T-cell (primary cell): ENCODE measurements at regions not wholly inside any gene's neighbourhood (a gene's known extent, or its start where the extent isn't known, plus 50 kb on each side); places are given as distances from the start of the nearest gene placed in this dataset.

Experiments used
- ATAC-seq, 4 experiments: fragments of 200-7000 bp in 3 of 4; fragments of 150-1000 bp in 1 of 4; cut with Tn5 transposase; replicated peaks in 1 of 4; 1 replicate in 3 of 4; 2 replicates in 1 of 4; pipeline ENCODE4 v1.10.0; 2021; ENCODE audit warnings: moderate library complexity in 3 of 4, mild to moderate bottlenecking in 2 of 4, moderate number of reproducible peaks in 1 of 4
- CTCF ChIA-PET, 2 donors: fragments of 300-600 bp; sonication (Branson Sonifier 250); formaldehyde crosslinking; loops; one replicate each; lab custom pipeline; 2022; ENCODE audit warnings: antibody characterized with exemption in 2 of 2; lab: Charles Lee
- POLR2A ChIA-PET, 2 donors: fragments of 300-600 bp; sonication (Branson Sonifier 250); formaldehyde crosslinking; loops; one replicate each; lab custom pipeline; 2022; ENCODE audit warnings: antibody characterized with exemption in 2 of 2; lab: Charles Lee
- DNase-seq, 35 experiments: peaks; one replicate each; pipeline versions ENCODE4 v3.0.0 to v3.0.0-alpha.2; 2013 to 2023
- H3K27ac ChIP-seq: one replicate; pipeline ENCODE4 v1.5.1; 2013; ENCODE audit warnings: low read length
- H3K27me3 ChIP-seq, 2 experiments: replicated peaks in 1 of 2; 1 replicate in 1 of 2; 2 replicates in 1 of 2; pipeline versions ENCODE4 v1.6.1 to v1.7.0; 2013; ENCODE audit warnings: low read length in 1 of 2, mixed read lengths in 1 of 2; ENCODE audit not compliant: control insufficient read depth in 2 of 2, insufficient read depth in 2 of 2; ENCODE audit errors: extremely low read depth in 1 of 2
- H3K36me3 ChIP-seq, 2 donors: 1 replicate in 1 of 2; 2 replicates in 1 of 2; pipeline versions ENCODE4 v1.6.1 to v1.7.0; 2013; ENCODE audit warnings: low read length in 1 of 2; ENCODE audit not compliant: control insufficient read depth in 2 of 2, insufficient read depth in 1 of 2; ENCODE audit errors: extremely low read depth in 1 of 2
- H3K4me1 ChIP-seq, 2 experiments: 1 replicate in 1 of 2; 2 replicates in 1 of 2; pipeline versions ENCODE4 v1.6.1 to v1.7.0; 2013; ENCODE audit warnings: low read length in 2 of 2, mixed read lengths in 1 of 2; ENCODE audit not compliant: insufficient read depth in 2 of 2, control insufficient read depth in 1 of 2; ENCODE audit errors: extremely low read depth in 1 of 2
- H3K4me3 ChIP-seq, 2 donors: 1 replicate in 1 of 2; 2 replicates in 1 of 2; pipeline versions ENCODE4 v1.5.1 to v1.7.0; 2013; ENCODE audit warnings: mild to moderate bottlenecking in 2 of 2, low read length in 1 of 2, moderate library complexity in 1 of 2; ENCODE audit not compliant: control insufficient read depth in 1 of 2; ENCODE audit errors: extremely low read depth in 1 of 2
- H3K9me3 ChIP-seq: 2 replicates; pipeline ENCODE4 v1.7.0; 2013
- H3K27ac Mint-ChIP-seq, 2 donors: one replicate each; pipeline ENCODE4 v1.8.0; 2020 to 2021; ENCODE audit warnings: mild to moderate bottlenecking in 2 of 2, mixed read lengths in 2 of 2
- H3K27me3 Mint-ChIP-seq, 2 donors: one replicate each; pipeline ENCODE4 v1.8.0; 2021 to 2022; ENCODE audit warnings: mixed read lengths in 2 of 2
- H3K36me3 Mint-ChIP-seq: one replicate; pipeline ENCODE4 v1.8.0; 2021; ENCODE audit warnings: mixed read lengths
- H3K4me1 Mint-ChIP-seq, 3 donors: one replicate each; pipeline ENCODE4 v1.8.0; 2020 to 2022; ENCODE audit warnings: mixed read lengths in 3 of 3, mild to moderate bottlenecking in 1 of 3
- H3K4me3 Mint-ChIP-seq, 3 donors: one replicate each; pipeline ENCODE4 v1.8.0; 2020 to 2022; ENCODE audit warnings: mild to moderate bottlenecking in 3 of 3, mixed read lengths in 3 of 3, moderate library complexity in 3 of 3
- H3K9me3 Mint-ChIP-seq, 3 donors: one replicate each; pipeline ENCODE4 v1.8.0; 2020 to 2022; ENCODE audit warnings: mixed read lengths in 3 of 3
- WGBS: methylation state at CpG from one replicate; pipeline ENCODE4 v1.1.5; 2013; ENCODE audit warnings: missing lambda C conversion rate; ENCODE audit not compliant: insufficient coverage; 5-methylcytosine and 5-hydroxymethylcytosine counted together

DNA sequence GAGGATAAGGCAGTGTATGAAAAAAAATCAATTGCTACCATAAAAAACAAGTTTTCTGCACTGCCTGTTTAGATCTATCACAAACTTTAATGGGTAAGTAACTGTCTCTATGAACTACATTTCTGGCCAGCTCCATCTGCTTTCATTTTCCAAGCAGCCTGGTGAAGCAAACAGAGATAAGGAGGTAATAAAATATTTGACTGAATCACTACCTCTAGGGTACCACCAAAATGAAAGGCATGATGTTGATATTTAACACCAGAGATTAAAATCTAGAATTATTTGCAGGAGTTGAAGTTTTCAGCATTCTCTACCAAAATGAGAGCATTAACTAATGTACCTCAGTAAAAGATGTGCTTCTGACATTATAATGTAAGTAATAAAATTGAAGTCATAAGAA lies 863.5 kb upstream of the MGAT4C start:
- Histone ChIP-seq H3K4me1 (no peaks in the 10 kb centered on the region), H3K9me3 (no peaks in the 10 kb centered on the region), H3K4me3 (no peak overlapping the region), H3K36me3 (no peaks in the 10 kb centered on the region), H3K27ac (no peak overlapping the region), H3K27me3 (no peaks in the 10 kb centered on the region)
- H3K27ac Mint-ChIP-seq: no peak overlapping the region
- no peak for ATAC-seq
- CTCF ChIA-PET: no interaction called here
- no peak overlapping the region for H3K4me3 Mint-ChIP-seq
- POLR2A ChIA-PET: no interaction called here
- no peaks in the 10 kb centered on the region for H3K27me3 Mint-ChIP-seq
- H3K4me1 Mint-ChIP-seq: no peaks in the 10 kb centered on the region
- H3K36me3 Mint-ChIP-seq: no peaks in the 10 kb centered on the region
- no peak for DNase-seq
- peaks cover 6 to 18% (median 15%) of the 10 kb centered on the region in 3 donors for H3K9me3 Mint-ChIP-seq

DNA sequence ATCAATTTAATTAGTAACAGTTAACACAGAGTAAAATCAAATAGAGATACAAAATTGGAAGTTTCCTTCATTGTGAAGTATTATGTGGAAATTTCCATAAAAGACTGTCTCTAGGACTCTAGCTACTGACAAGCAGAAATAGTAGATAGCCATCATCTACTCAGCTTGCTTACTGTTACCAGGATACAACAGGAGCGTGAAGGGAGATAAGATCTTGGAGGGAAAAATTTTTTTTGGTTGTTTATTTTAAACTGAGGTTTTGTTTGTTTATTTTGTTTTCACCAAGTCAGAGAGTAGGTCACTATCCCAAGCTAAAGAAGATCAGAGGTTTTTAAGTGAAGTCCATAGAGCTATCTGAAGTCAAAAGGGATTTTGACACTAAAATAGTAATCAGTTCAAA lies 861.3 kb upstream of the MGAT4C start:
- H3K9me3 ChIP-seq: no peaks in the 10 kb centered on the region
- Mint-ChIP-seq H3K9me3 (peaks cover 2 to 13% (median 6%) of the 10 kb centered on the region in 3 donors), H3K4me1 (no peaks in the 10 kb centered on the region), H3K36me3 (no peaks in the 10 kb centered on the region), H3K4me3 (no peak overlapping the region), H3K27me3 (no peaks in the 10 kb centered on the region), H3K27ac (no peak overlapping the region)
- H3K27me3 ChIP-seq: no peaks in the 10 kb centered on the region
- no peak for ATAC-seq
- WGBS: 100% methylated on average over 1 of the region's 1 CpG
- H3K4me1 ChIP-seq: no peaks in the 10 kb centered on the region
- DNase-seq: no peak
- no peaks in the 10 kb centered on the region for H3K36me3 ChIP-seq
- POLR2A ChIA-PET: no interaction called here
- H3K27ac ChIP-seq: no peak overlapping the region
- CTCF ChIA-PET: no interaction called here
- no peak overlapping the region for H3K4me3 ChIP-seq

DNA sequence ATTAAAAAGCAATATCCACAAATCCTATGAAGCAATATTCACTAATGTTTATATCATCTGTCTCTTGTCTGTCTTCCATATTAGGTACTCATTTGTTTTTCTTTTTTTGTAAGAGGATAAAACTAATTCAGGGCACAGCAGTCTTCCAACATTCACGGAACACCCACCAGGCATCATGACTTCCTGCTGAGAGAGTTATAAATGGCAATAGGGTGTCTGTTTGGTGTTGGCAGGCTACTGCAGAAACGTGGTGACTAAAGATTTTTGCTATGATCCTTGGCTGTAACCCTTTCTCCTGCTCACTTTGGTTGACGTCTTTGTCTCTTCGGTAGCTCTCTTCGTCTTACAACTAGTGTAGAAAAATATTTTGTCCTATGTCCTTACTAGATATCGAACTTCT lies 860.6 kb upstream of the MGAT4C start:
- Histone ChIP-seq H3K27ac (no peak overlapping the region), H3K4me1 (no peaks in the 10 kb centered on the region), H3K27me3 (no peaks in the 10 kb centered on the region), H3K36me3 (no peaks in the 10 kb centered on the region), H3K4me3 (no peak overlapping the region), H3K9me3 (no peaks in the 10 kb centered on the region)
- no peaks in the 10 kb centered on the region for H3K27me3 Mint-ChIP-seq
- H3K4me3 Mint-ChIP-seq: no peak overlapping the region
- DNase-seq (no peak), ATAC-seq (no peak)
- no peaks in the 10 kb centered on the region for H3K36me3 Mint-ChIP-seq
- H3K27ac Mint-ChIP-seq: no peak overlapping the region
- no peaks in the 10 kb centered on the region for H3K4me1 Mint-ChIP-seq
- WGBS: no CpG with 5 or more reads among the region's 6 CpGs
- ChIA-PET CTCF (no interaction called here), POLR2A (no interaction called here)
- H3K9me3 Mint-ChIP-seq: peaks cover 0 to 7% (median 6%) of the 10 kb centered on the region in 3 donors

DNA sequence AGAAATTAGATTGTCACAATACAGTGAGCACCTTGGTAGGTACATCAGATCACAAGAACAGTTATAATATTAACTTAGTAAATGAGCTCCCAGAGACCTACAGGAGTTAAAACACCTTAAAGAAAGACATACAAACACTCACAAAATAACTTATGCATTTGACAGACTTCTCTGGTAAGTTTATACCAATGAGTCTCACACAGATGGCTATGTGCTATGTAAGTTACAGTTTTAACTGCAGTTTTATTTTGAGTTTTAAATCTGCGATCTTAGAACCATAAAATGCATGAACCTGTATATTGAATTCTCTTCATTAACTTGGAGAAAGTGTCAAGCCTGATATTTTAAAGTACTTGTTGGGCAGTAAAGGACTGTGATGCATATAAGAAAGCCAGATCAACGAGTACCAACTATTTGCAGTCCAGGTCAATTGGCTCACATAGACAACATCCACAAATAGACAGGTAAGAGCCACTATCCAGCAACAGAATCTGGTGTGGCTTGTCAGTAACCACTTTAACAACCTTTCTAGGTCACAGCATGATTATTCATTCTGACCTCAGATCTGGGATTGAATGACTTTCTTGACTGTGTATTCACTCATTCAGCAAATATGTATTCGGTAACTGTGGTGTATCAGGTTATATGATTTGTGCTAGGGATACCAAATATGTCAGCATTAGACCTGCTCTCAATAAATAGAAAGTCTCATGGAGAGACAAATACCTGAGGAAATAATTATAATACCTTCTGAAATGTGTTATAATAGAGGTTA lies 856.6 kb upstream of the MGAT4C start:
- no peaks in the 10 kb centered on the region for H3K27me3 Mint-ChIP-seq
- H3K4me1 Mint-ChIP-seq: no peaks in the 10 kb centered on the region
- POLR2A ChIA-PET: no interaction called here
- no peaks in the 10 kb centered on the region for H3K36me3 Mint-ChIP-seq
- H3K27ac Mint-ChIP-seq: no peak overlapping the region
- Histone ChIP-seq H3K9me3 (no peaks in the 10 kb centered on the region), H3K27me3 (no peaks in the 10 kb centered on the region), H3K4me1 (no peaks in the 10 kb centered on the region), H3K36me3 (no peaks in the 10 kb centered on the region), H3K27ac (no peak overlapping the region), H3K4me3 (no peak overlapping the region)
- ATAC-seq (no peak), DNase-seq (no peak)
- 71% methylated on average over 1 of the region's 3 CpGs for WGBS
- CTCF ChIA-PET: no interaction called here
- H3K9me3 Mint-ChIP-seq: peaks cover 3 to 7% (median 4%) of the 10 kb centered on the region in 3 donors
- no peak overlapping the region for H3K4me3 Mint-ChIP-seq

DNA sequence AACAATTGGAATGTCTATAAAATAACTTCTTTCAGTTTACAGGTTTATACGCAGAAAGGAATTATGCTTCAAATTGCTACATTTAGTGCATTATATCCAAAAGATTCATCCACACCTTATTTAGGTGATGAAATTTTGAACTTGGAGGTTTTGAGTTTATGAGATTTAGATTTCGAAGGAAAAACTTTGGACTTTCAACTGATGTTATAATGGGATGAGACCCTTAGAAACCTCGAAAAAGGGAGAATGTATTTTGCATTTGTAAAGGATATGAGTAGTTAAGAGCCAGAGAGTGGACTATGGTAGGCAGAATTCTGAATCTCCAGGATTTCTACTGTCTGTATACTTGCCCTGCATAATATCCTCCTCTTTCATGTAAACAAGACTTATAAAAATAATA lies 851.6 kb upstream of the MGAT4C start:
- no peaks in the 10 kb centered on the region for H3K4me1 ChIP-seq
- Mint-ChIP-seq H3K36me3 (no peaks in the 10 kb centered on the region), H3K4me3 (no peak overlapping the region), H3K9me3 (peaks cover 0 to 9% (median 3%) of the 10 kb centered on the region in 3 donors), H3K4me1 (no peaks in the 10 kb centered on the region), H3K27me3 (no peaks in the 10 kb centered on the region), H3K27ac (no peak overlapping the region)
- H3K27ac ChIP-seq: no peak overlapping the region
- ChIA-PET POLR2A (no interaction called here), CTCF (no interaction called here)
- H3K9me3 ChIP-seq: no peaks in the 10 kb centered on the region
- H3K4me3 ChIP-seq: no peak overlapping the region
- H3K27me3 ChIP-seq: no peaks in the 10 kb centered on the region
- WGBS: 40% methylated on average over 1 of the region's 3 CpGs
- DNase-seq: no peak
- no peaks in the 10 kb centered on the region for H3K36me3 ChIP-seq
- no peak for ATAC-seq

DNA sequence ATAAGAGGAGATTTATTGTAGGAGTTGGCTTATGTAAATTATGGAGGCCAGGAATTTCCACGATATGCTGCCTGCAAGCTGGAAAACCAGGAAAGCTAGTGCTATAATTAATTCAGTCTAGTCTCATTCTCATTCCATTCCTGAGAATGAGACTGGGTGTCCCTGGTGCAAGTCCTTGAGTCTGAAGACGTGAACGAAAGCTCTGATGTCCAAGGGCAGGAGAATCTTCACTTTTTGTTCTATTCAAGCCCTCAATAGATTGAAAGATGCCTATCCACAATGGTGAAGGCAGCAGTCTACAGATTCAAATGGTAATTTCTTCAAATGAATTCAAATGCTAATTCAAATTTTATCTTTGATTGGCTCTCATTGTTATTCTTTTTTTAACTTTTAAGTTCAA lies 851.1 kb upstream of the MGAT4C start:
- H3K36me3 ChIP-seq: no peaks in the 10 kb centered on the region
- no peak for ATAC-seq
- no peak overlapping the region for H3K27ac Mint-ChIP-seq
- CTCF ChIA-PET: no interaction called here
- H3K4me1 Mint-ChIP-seq: no peaks in the 10 kb centered on the region
- no peak overlapping the region for H3K4me3 ChIP-seq
- no peaks in the 10 kb centered on the region for H3K36me3 Mint-ChIP-seq
- WGBS: no CpG with 5 or more reads among the region's 3 CpGs
- no peak for DNase-seq
- peaks cover 0 to 9% (median 3%) of the 10 kb centered on the region in 3 donors for H3K9me3 Mint-ChIP-seq
- H3K27ac ChIP-seq: no peak overlapping the region
- no peaks in the 10 kb centered on the region for H3K27me3 Mint-ChIP-seq
- H3K27me3 ChIP-seq: no peaks in the 10 kb centered on the region
- H3K4me1 ChIP-seq: no peaks in the 10 kb centered on the region
- H3K4me3 Mint-ChIP-seq: no peak overlapping the region
- no peaks in the 10 kb centered on the region for H3K9me3 ChIP-seq
- POLR2A ChIA-PET: no interaction called here
